PC-9 (cell line): ENCODE measurements at regions not wholly inside any gene's neighbourhood (a gene's known extent, or its start where the extent isn't known, plus 50 kb on each side); places are given as distances from the start of the nearest gene placed in this dataset.

Source experiments
- BruUV-seq: library from RNA; stranded (reverse); fragments of 400-500 nt; replicated peaks from 2 replicates; lab custom pipeline; 2021; lab: Mats Ljungman, UMichigan
- CTCF ChIA-PET: fragments of 300-600 bp; sonication (Branson Sonifier 250); formaldehyde crosslinking; loops from one replicate; lab custom pipeline; 2022; ENCODE audit warnings: antibody characterized with exemption; lab: Charles Lee
- POLR2A ChIA-PET: fragments of 300-600 bp; sonication (Branson Sonifier 250); formaldehyde crosslinking; loops from one replicate; lab custom pipeline; 2022; ENCODE audit warnings: antibody characterized with exemption; ENCODE audit not compliant: unreplicated experiment; lab: Charles Lee
- DNase-seq, 2 experiments: peaks; one replicate each; pipeline versions ENCODE4 v3.0.0 to v3.0.0-alpha.2; 2015 to 2022; ENCODE audit warnings: mixed read lengths in 1 of 2
- H2AFZ ChIP-seq: fragments of 200-600 bp; sonication (generic); 2 replicates; pipeline ENCODE4 v1.8.1; 2017; ENCODE audit warnings: antibody characterized with exemption
- H3F3A ChIP-seq: fragments of 200-600 bp; sonication (generic); 2 replicates; pipeline ENCODE4 v1.8.1; 2017; ENCODE audit warnings: antibody characterized with exemption, mild to moderate bottlenecking, low read depth; ENCODE audit not compliant: insufficient read depth
- H3K27ac ChIP-seq: fragments of 200-600 bp; sonication (generic); 2 replicates; pipeline ENCODE4 v1.6.1; 2016; ENCODE audit warnings: mixed run types
- H3K27me3 ChIP-seq: fragments of 200-600 bp; sonication (generic); 2 replicates; pipeline ENCODE4 v1.6.1; 2016; ENCODE audit warnings: low read depth, mixed run types; ENCODE audit not compliant: insufficient read depth
- H3K36me3 ChIP-seq: fragments of 200-600 bp; sonication (generic); 2 replicates; pipeline ENCODE4 v1.6.1; 2016; ENCODE audit warnings: low read depth, mixed run types
- H3K4me1 ChIP-seq: fragments of 200-600 bp; sonication (generic); replicated peaks from 2 replicates; pipeline ENCODE4 v1.6.1; 2016; ENCODE audit warnings: mixed run types; ENCODE audit not compliant: insufficient read depth
- H3K4me2 ChIP-seq: fragments of 200-600 bp; sonication (generic); 2 replicates; pipeline ENCODE4 v1.6.1; 2017; ENCODE audit warnings: mixed run types
- H3K4me3 ChIP-seq: fragments of 200-600 bp; sonication (generic); 2 replicates; pipeline ENCODE4 v1.6.1; 2016; ENCODE audit warnings: mixed run types
- H3K79me2 ChIP-seq: fragments of 200-600 bp; sonication (generic); 2 replicates; pipeline ENCODE4 v1.6.1; 2017; ENCODE audit warnings: low read depth, mixed run types
- H3K9me2 ChIP-seq: fragments of 200-600 bp; sonication (generic); 2 replicates; pipeline ENCODE4 v1.8.1; 2017; ENCODE audit warnings: mild to moderate bottlenecking; ENCODE audit not compliant: insufficient read depth
- H3K9me3 ChIP-seq: fragments of 200-600 bp; sonication (generic); 2 replicates; pipeline ENCODE4 v1.8.1; 2016; ENCODE audit warnings: low read depth; ENCODE audit not compliant: insufficient read depth
- H4K20me1 ChIP-seq: fragments of 200-600 bp; sonication (generic); 2 replicates; pipeline ENCODE4 v1.8.1; 2017; ENCODE audit not compliant: insufficient read depth
- EZH2 ChIP-seq: fragments of 200-600 bp; sonication (generic); IDR thresholded peaks from 2 replicates; pipeline ENCODE4 v1.8.0; 2017; ENCODE audit warnings: antibody characterized with exemption, low read depth
- intact Hi-C: fragments of 100-400 bp; cut with micrococcal nuclease; formaldehyde crosslinking; loops from one replicate; pipeline ENCODE4 v1.10.0; 2022; ENCODE audit not compliant: unreplicated experiment
- TF ChIP-seq, protein P1 (sequence below): fragments of 200-600 bp; sonication (generic); conservative IDR thresholded peaks from 2 replicates; pipeline ENCODE4 v1.6.1; 2017; ENCODE audit warnings: mixed run types, antibody characterized with exemption, mild to moderate bottlenecking, moderate library complexity

DNA sequence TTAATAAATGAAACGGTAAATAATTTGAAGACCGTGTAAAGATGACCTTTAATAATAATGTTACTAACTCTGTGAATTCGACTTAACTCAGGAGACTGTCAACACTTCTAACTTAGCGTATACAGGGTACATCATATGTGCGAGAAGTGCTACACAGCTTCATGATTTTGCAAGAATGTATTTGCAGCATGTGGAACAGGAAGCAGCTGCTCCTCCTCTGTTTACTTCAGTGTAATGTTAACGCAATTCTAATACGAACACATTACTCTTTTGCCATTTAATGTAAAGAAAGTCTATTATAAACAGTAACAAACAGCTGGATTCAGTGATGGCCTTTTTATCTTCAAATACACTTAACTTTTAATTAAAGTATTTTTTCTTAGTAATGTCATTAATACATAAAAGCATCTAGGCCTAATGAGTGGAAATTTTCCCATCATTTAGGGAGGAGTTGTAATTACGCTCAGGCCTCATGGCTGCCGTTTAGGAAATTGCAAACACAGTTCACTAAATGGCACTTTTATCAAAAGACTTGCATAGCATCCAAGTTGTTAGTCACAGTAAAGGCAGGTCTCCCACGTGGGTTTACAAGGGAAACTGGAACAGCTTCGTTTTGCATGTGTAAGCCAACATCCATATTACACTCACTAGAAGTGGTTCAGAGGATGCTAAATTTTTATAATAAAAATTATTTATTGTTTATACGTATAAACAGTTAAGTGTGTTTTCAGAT is 635.7 kb downstream of the FBXO15 start:
- H3K9me2 ChIP-seq, result no peaks in the 10 kb centered on the region
- no TSS peak for BruUV-seq
- H3K4me1 ChIP-seq, result no peaks in the 10 kb centered on the region
- H3K27ac ChIP-seq, result no peak overlapping the region
- H3F3A ChIP-seq, result no peaks in the 10 kb centered on the region
- ChIA-PET POLR2A (no interaction called here), CTCF (no interaction called here)
- H2AFZ ChIP-seq, result no peak overlapping the region
- no peak overlapping the region for H3K4me2 ChIP-seq
- no peak for DNase-seq
- H3K36me3 ChIP-seq, result no peaks in the 10 kb centered on the region
- TF ChIP-seq, protein P1, sequence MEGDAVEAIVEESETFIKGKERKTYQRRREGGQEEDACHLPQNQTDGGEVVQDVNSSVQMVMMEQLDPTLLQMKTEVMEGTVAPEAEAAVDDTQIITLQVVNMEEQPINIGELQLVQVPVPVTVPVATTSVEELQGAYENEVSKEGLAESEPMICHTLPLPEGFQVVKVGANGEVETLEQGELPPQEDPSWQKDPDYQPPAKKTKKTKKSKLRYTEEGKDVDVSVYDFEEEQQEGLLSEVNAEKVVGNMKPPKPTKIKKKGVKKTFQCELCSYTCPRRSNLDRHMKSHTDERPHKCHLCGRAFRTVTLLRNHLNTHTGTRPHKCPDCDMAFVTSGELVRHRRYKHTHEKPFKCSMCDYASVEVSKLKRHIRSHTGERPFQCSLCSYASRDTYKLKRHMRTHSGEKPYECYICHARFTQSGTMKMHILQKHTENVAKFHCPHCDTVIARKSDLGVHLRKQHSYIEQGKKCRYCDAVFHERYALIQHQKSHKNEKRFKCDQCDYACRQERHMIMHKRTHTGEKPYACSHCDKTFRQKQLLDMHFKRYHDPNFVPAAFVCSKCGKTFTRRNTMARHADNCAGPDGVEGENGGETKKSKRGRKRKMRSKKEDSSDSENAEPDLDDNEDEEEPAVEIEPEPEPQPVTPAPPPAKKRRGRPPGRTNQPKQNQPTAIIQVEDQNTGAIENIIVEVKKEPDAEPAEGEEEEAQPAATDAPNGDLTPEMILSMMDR, result no peak
- TF ChIP-seq EZH2, result no peak
- intact Hi-C loops, result no loop called here
- H4K20me1 ChIP-seq, result no peaks in the 10 kb centered on the region
- no peak overlapping the region for H3K4me3 ChIP-seq
- H3K27me3 ChIP-seq, result no peaks in the 10 kb centered on the region
- H3K9me3 ChIP-seq, result no peaks in the 10 kb centered on the region
- no peaks in the 10 kb centered on the region for H3K79me2 ChIP-seq

DNA sequence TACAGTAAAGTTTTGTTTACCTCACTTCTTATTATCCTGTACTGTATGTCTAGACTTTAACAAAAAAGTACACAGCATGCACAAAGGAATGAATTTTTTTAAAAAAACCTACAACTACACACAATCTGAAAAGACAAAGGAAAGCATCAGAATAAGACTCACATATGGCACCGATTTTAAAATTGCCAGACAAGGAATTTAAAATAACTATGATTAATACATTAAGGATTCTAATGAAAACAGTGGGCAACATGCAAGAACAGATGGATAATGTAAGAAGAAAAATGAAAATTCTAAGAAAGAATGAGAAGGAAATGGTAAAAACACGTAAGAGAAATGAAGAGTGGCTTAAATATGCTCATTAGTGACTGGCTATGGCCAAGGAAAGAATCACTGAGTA is 638.2 kb downstream of the FBXO15 start:
- H3K9me3 ChIP-seq, result no peaks in the 10 kb centered on the region
- H3K4me1 ChIP-seq, result no peaks in the 10 kb centered on the region
- no peak overlapping the region for H3K27ac ChIP-seq
- no peak for DNase-seq
- H3K36me3 ChIP-seq, result no peaks in the 10 kb centered on the region
- H3K9me2 ChIP-seq, result no peaks in the 10 kb centered on the region
- no peaks in the 10 kb centered on the region for H3K27me3 ChIP-seq
- no peak overlapping the region for H3K4me2 ChIP-seq
- ChIA-PET POLR2A (no interaction called here), CTCF (no interaction called here)
- no peaks in the 10 kb centered on the region for H4K20me1 ChIP-seq
- intact Hi-C loops, result no loop called here
- no peaks in the 10 kb centered on the region for H3K79me2 ChIP-seq
- BruUV-seq, result no TSS peak
- H3F3A ChIP-seq, result no peaks in the 10 kb centered on the region
- H2AFZ ChIP-seq, result peak overlapping the region; percentile 48; the same call in 1 of the 2 replicates
- H3K4me3 ChIP-seq, result no peak overlapping the region
- TF ChIP-seq EZH2, result no peak
- TF ChIP-seq, protein P1, result no peak

DNA sequence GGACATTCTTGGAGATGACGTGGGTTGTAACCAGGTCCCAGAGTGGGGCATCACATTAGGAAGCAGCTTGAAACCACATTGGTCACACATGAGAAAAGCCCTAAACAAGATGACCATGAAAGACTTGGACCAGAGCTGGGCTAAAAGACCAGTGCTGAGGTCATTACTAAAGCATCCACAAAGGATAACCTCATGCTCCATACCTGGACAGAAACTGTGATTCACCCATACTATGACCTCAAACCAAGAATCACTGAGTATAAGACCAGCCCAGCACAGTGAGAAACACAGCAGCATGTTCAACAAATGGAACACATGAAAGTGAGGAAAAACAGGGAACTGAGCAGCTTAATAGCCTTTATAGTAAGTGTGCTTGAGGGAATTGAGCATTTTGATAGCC is 635.5 kb upstream of the NETO1 start:
- Histone ChIP-seq H2AFZ (no peak overlapping the region), H3K36me3 (no peaks in the 10 kb centered on the region), H3K27ac (no peak overlapping the region), H4K20me1 (no peaks in the 10 kb centered on the region), H3K9me3 (no peaks in the 10 kb centered on the region), H3K9me2 (no peaks in the 10 kb centered on the region), H3K79me2 (no peaks in the 10 kb centered on the region), H3K27me3 (no peaks in the 10 kb centered on the region), H3K4me1 (no peaks in the 10 kb centered on the region), H3K4me2 (no peak overlapping the region), H3F3A (no peaks in the 10 kb centered on the region), H3K4me3 (no peak overlapping the region)
- BruUV-seq, result no TSS peak
- intact Hi-C loops, result no loop called here
- ChIA-PET POLR2A (no interaction called here), CTCF (no interaction called here)
- DNase-seq, result no peak
- TF ChIP-seq, protein P1, result no peak
- TF ChIP-seq EZH2, result no peak
